ENCODE measurements at regions not wholly inside any gene's neighbourhood (a gene's known extent, or its start where the extent isn't known, plus 50 kb on each side); places are given as distances from the start of the nearest gene placed in this dataset.

DNA sequence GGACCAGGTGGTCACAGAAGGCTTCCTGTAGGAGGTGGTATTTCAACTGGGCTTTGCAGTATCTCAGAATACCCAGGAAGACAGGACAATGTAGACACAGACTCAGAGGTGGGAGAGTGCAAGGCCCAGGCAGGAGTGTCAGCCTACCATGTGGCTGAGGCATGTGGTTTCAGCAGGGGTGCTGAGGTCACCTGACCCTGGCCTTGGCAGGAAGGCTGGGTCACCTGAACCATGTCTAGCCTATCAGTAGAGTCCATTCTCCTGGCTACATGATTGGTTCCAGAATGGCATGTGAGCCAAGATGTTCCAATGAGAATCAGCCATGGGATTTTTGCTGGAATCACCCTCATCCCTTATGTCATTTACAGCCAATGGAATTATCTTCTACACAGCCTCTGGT, 169.4 kb downstream of the ACTL8 start:
- TF ChIP-seq POLR2A (IDR thresholded peaks at IDR 0.05; ENCODE audit: low read length) (no peak), GATA1 (IDR thresholded peaks at IDR 0.05; ENCODE audit: low read depth, low read length) (no peak)

All from erythroblast (primary cell).